ENCODE measurements at regions not wholly inside any gene's neighbourhood (a gene's known extent, or its start where the extent isn't known, plus 50 kb on each side); places are given as distances from the start of the nearest gene placed in this dataset.

- 53% methylated on average over 4 of the region's 4 CpGs for WGBS (ENCODE audit: missing lambda C conversion rate)
- TF ChIP-seq, protein P1, sequence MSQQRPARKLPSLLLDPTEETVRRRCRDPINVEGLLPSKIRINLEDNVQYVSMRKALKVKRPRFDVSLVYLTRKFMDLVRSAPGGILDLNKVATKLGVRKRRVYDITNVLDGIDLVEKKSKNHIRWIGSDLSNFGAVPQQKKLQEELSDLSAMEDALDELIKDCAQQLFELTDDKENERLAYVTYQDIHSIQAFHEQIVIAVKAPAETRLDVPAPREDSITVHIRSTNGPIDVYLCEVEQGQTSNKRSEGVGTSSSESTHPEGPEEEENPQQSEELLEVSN (IDR thresholded peaks at IDR 0.05; ENCODE audit: borderline replicate concordance, low read depth): no peak
- TF ChIP-seq, protein P2, sequence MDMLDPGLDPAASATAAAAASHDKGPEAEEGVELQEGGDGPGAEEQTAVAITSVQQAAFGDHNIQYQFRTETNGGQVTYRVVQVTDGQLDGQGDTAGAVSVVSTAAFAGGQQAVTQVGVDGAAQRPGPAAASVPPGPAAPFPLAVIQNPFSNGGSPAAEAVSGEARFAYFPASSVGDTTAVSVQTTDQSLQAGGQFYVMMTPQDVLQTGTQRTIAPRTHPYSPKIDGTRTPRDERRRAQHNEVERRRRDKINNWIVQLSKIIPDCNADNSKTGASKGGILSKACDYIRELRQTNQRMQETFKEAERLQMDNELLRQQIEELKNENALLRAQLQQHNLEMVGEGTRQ (IDR thresholded peaks at IDR 0.05): no peak
- TF ChIP-seq ZFP36 (IDR thresholded peaks at IDR 0.05; ENCODE audit: borderline replicate concordance, partially characterized antibody): peak; percentile 8
- FAIRE-seq (no peak), ATAC-seq (no peak), DNase-seq (ENCODE audit: low read depth in 1 of 2, low spot score in 1 of 2) (no peak)
- CTCF ChIA-PET: no interaction called here
- Histone ChIP-seq H3K4me2 (no peak overlapping the region), H3K27ac (no peak overlapping the region), H3K4me3 (no peak overlapping the region), H3K4me1 (no peaks in the 10 kb centered on the region), H3K9me3 (no peaks in the 10 kb centered on the region; the same call in 2 of the 3 replicates)
- POLR2A ChIA-PET: no interaction called here
These were observed 134.3 kb downstream of the TFCP2L1 start for GRCh38 chr2:121150713-121151112.

DNA sequence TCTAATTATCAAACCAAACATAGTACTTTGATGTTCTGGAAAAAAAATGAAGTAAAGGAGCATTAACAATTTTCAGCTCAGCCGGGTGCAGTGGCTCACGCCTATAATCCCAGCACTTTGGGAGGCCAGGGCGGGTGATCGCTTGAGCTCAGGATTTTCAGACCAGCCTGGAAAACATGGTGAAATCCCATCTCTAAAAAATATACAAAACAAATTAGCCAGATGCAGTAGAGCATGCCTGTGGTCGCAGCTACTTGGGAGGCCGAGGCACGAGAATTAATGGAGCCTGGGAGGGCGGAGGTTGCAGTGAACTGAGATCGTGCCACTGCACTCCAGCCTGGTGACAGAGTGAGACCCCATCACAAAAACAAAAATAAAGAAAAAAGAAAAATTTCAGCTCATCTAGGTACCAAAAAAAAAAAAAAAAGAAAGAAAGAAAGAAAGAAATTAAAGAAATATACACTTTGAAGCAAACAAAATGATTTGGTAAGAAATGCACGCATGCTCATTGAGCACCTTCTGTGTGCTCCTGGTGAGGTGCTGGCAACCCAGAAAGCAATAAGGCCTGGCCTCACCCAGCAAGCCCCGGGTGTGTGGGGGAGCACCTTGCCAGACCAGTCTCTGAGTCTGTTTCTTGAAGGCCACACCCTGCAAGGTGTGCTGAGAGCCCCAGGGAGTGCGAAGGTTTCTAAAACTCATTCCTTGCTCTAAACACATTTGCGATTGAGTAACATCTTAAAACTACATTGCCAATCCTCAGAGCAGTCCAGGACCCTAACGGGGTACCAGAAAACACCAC, 133.5 kb downstream of the TFCP2L1 start:
- Histone ChIP-seq H3K4me2 (no peak overlapping the region), H3K9me3 (peaks cover 2% of the 10 kb centered on the region), H3K27ac (no peak overlapping the region), H3K4me1 (no peaks in the 10 kb centered on the region), H3K4me3 (no peak overlapping the region)
- DNase-seq (ENCODE audit: low read depth in 1 of 2, low spot score in 1 of 2): no peak
- ChIA-PET POLR2A (no interaction called here), CTCF (no interaction called here)
- FAIRE-seq: no peak
- 72% methylated on average over 14 of the region's 14 CpGs for WGBS (ENCODE audit: missing lambda C conversion rate)
- ATAC-seq: no peak
- TF ChIP-seq, protein P3, sequence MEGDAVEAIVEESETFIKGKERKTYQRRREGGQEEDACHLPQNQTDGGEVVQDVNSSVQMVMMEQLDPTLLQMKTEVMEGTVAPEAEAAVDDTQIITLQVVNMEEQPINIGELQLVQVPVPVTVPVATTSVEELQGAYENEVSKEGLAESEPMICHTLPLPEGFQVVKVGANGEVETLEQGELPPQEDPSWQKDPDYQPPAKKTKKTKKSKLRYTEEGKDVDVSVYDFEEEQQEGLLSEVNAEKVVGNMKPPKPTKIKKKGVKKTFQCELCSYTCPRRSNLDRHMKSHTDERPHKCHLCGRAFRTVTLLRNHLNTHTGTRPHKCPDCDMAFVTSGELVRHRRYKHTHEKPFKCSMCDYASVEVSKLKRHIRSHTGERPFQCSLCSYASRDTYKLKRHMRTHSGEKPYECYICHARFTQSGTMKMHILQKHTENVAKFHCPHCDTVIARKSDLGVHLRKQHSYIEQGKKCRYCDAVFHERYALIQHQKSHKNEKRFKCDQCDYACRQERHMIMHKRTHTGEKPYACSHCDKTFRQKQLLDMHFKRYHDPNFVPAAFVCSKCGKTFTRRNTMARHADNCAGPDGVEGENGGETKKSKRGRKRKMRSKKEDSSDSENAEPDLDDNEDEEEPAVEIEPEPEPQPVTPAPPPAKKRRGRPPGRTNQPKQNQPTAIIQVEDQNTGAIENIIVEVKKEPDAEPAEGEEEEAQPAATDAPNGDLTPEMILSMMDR (IDR thresholded peaks at IDR 0.05): no peak
- TF ChIP-seq KDM5A (IDR thresholded peaks at IDR 0.05): no peak
- TF ChIP-seq HOXA7 (CRISPR knock-in tag; IDR thresholded peaks at IDR 0.05): no peak
- no peak for TF ChIP-seq RCOR1 (IDR thresholded peaks at IDR 0.05; ENCODE audit: low read depth, low read length)
- TF ChIP-seq MAZ (IDR thresholded peaks at IDR 0.05; ENCODE audit: borderline replicate concordance, low read depth, low read length): no peak
- TF ChIP-seq FOSL2 (IDR thresholded peaks at IDR 0.05): no peak
- no peak for TF ChIP-seq FOSL2 (CRISPR knock-in tag; IDR thresholded peaks at IDR 0.05)
- no peak for TF ChIP-seq CHD4 (IDR thresholded peaks at IDR 0.05; ENCODE audit: borderline replicate concordance)
- no peak for TF ChIP-seq ZC3H11A (IDR thresholded peaks at IDR 0.05)
- no peak for TF ChIP-seq FOSB (CRISPR knock-in tag; IDR thresholded peaks at IDR 0.05)
- no peak for TF ChIP-seq POLR2A (IDR thresholded peaks at IDR 0.05; ENCODE audit: low read length)
- no peak for TF ChIP-seq FOXS1 (CRISPR knock-in tag; IDR thresholded peaks at IDR 0.05)
- no peak for TF ChIP-seq NR3C1 (IDR thresholded peaks at IDR 0.05)
- TF ChIP-seq, protein P4, sequence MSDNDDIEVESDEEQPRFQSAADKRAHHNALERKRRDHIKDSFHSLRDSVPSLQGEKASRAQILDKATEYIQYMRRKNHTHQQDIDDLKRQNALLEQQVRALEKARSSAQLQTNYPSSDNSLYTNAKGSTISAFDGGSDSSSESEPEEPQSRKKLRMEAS (IDR thresholded peaks at IDR 0.05): no peak

DNA sequence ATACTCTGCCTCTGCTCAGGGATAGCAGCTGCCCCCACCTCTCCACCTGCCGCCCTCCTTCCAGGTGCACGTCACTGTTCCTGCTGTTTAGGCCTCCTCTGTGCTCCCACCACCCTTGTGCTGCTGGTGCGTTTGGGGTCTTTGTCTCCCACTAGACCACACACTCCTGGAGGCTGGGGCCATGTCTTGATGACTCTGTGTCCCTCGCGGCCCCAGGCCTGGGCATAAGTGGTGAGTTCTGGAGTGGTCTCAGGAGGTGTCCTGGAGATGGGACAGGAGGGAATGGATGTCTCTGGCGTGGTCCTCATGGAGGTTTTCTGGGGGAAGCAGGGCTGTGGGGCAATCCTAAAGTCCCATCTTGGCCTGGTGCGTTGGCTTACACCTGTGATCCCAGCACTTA, 132.1 kb downstream of the TFCP2L1 start:
- POLR2A ChIA-PET: no interaction called here
- H3K27ac ChIP-seq: no peak overlapping the region
- no peak overlapping the region for H3K4me3 ChIP-seq
- H3K4me2 ChIP-seq: no peak overlapping the region
- H3K9me3 ChIP-seq: peaks cover 14% of the 10 kb centered on the region
- ATAC-seq (no peak), DNase-seq (ENCODE audit: low read depth in 1 of 2, low spot score in 1 of 2) (no peak), FAIRE-seq (no peak)
- TF ChIP-seq CHD4 (IDR thresholded peaks at IDR 0.05; ENCODE audit: borderline replicate concordance) (no peak), POLR2A (IDR thresholded peaks at IDR 0.05; ENCODE audit: low read length) (0 out of 2 replicates have a peak, but pooled peaks have one; percentile 10)
- CTCF ChIA-PET: no interaction called here
- no peaks in the 10 kb centered on the region for H3K4me1 ChIP-seq
- WGBS (ENCODE audit: missing lambda C conversion rate): 76% methylated on average over 6 of the region's 7 CpGs

DNA sequence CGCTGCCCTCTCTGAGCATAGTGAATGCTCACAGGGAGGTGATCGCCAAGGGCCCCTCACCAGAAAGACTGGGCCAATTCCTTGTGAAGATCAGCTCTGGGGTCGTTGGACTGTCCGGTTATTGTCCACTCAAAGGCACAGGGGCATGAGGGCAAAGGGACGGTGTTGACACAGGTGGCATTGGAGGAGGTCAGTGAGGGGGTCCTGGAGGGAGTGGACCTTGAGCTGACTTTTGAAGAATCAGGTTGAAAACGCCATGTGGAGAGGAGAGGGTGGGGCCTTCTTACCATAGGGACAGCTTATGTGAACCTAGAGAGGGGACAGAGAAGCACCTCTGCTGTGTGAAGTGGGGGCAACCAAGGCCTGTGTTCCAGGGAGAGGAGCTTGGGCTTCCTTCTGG, 131.5 kb downstream of the TFCP2L1 start:
- ATAC-seq: no peak
- CTCF ChIA-PET: no interaction called here
- POLR2A ChIA-PET: no interaction called here
- H3K4me2 ChIP-seq: no peak overlapping the region
- peaks cover 20% of the 10 kb centered on the region for H3K9me3 ChIP-seq
- H3K27ac ChIP-seq: no peak overlapping the region
- 41% methylated on average over 6 of the region's 6 CpGs for WGBS (ENCODE audit: missing lambda C conversion rate)
- H3K4me3 ChIP-seq: no peak overlapping the region
- H3K4me1 ChIP-seq: no peaks in the 10 kb centered on the region
- DNase-seq (ENCODE audit: low read depth in 1 of 2, low spot score in 1 of 2): no peak
- FAIRE-seq: no peak
- TF ChIP-seq BCL3 (IDR thresholded peaks at IDR 0.05): no peak
- TF ChIP-seq ZNF302 (CRISPR knock-in tag; IDR thresholded peaks at IDR 0.05): no peak
